ENCODE measurements at regions not wholly inside any gene's neighbourhood (a gene's known extent, or its start where the extent isn't known, plus 50 kb on each side); places are given as distances from the start of the nearest gene placed in this dataset.
A peak's percentile ranks its signal among the peaks of the same experiment; 100 is the strongest.

DNA sequence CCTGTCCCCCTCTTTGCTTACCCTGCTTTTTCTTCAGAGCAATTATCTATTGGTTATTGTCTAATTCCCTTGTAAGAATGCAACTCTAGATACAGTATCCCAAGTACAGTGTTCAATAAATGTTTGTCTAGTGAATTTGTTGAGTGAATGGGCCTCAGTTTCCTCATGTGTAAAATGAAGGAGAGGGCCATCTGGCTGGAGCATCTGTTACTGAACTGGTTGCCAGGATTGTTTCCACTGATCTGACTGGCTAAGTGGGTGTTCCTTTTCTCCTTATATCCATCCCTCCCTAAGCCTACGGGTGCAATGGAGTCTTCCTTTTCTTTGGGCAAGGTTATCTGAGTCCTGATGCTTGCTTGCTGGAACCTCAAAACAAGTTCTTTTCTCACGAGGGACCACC lies 185.2 kb upstream of the RPS6KA3 start:
- Histone ChIP-seq H3K4me1 (no peaks in the 10 kb centered on the region), H3K36me3 (no peaks in the 10 kb centered on the region), H3K9me3 (no peaks in the 10 kb centered on the region), H3K27me3 (no peaks in the 10 kb centered on the region), H3K4me3 (ENCODE audit: low read depth, low read length) (no peak overlapping the region)
- no peak for DNase-seq
- TF ChIP-seq, protein P1, sequence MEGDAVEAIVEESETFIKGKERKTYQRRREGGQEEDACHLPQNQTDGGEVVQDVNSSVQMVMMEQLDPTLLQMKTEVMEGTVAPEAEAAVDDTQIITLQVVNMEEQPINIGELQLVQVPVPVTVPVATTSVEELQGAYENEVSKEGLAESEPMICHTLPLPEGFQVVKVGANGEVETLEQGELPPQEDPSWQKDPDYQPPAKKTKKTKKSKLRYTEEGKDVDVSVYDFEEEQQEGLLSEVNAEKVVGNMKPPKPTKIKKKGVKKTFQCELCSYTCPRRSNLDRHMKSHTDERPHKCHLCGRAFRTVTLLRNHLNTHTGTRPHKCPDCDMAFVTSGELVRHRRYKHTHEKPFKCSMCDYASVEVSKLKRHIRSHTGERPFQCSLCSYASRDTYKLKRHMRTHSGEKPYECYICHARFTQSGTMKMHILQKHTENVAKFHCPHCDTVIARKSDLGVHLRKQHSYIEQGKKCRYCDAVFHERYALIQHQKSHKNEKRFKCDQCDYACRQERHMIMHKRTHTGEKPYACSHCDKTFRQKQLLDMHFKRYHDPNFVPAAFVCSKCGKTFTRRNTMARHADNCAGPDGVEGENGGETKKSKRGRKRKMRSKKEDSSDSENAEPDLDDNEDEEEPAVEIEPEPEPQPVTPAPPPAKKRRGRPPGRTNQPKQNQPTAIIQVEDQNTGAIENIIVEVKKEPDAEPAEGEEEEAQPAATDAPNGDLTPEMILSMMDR (IDR thresholded peaks at IDR 0.05; ENCODE audit: low read depth, low read length) = no peak

DNA sequence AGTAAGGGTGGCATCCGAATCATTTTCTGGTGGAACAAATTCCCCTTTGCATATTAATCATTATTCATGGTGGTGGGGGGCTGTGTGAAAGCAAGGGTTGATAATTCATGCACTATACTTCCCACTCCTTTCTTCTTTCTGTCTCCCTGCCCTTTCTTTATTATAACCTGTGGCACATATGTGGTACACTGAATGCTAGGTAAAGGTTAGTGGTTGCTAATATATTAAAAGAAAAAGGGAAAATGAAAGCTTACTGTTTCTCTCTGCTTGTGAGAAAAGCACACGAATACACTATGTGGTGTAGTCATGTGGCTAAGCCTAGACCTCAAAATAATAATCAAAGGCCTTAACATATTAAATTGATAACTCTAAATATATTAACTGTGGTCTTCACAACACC lies 178.4 kb upstream of the RPS6KA3 start:
- TF ChIP-seq, protein P1 (IDR thresholded peaks at IDR 0.05; ENCODE audit: low read depth, low read length) = no peak
- Histone ChIP-seq H3K36me3 (no peaks in the 10 kb centered on the region), H3K9me3 (no peaks in the 10 kb centered on the region), H3K4me1 (no peaks in the 10 kb centered on the region), H3K27me3 (no peaks in the 10 kb centered on the region), H3K4me3 (ENCODE audit: low read depth, low read length) (no peak overlapping the region)
- no peak for DNase-seq

DNA sequence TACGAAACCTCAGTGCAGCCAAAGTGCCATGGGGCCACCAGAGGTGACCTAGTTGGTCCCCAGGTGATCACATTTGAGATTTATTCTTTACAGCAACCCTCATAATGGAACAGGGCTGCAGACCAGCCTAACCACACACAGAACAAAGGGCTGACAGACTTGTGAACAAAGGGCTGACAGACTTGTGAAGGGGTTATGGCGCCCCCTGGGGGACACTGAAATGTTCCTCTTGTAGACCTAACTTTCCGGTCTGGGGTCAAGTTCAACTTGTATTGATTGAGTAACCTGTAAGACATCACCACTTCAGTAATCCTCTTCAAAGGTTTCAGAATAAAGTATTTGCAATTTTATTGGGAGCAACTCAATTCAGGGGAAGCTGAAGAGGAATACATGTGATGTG lies 175.9 kb upstream of the RPS6KA3 start:
- H3K27me3 ChIP-seq = no peaks in the 10 kb centered on the region
- peak; percentile 82 for DNase-seq
- H3K36me3 ChIP-seq = no peaks in the 10 kb centered on the region
- H3K9me3 ChIP-seq = no peaks in the 10 kb centered on the region
- no peaks in the 10 kb centered on the region for H3K4me1 ChIP-seq
- TF ChIP-seq, protein P1 (IDR thresholded peaks at IDR 0.05; ENCODE audit: low read depth, low read length) = peak; percentile 73
- no peak overlapping the region for H3K4me3 ChIP-seq (ENCODE audit: low read depth, low read length)

DNA sequence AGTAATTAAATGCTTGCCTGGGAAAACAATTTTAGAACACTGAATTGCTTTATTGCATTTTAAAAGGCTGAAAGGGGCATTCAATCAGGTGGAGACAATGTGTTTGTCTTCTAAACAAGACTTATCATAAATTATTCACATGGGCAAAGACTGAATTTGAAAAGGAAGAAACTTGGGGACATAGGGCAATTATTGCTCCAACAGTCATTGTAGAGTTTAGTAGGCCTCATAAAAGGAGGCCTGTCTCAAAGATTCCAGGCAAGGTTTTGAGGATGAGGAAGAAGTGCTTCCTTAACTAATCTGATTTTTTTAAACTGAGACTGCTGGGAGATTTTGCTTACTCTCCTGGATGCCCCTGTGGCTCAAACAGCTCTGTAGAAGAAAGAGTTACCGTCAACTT lies 174.4 kb upstream of the RPS6KA3 start:
- Histone ChIP-seq H3K4me1 (no peaks in the 10 kb centered on the region), H3K4me3 (ENCODE audit: low read depth, low read length) (no peak overlapping the region), H3K9me3 (no peaks in the 10 kb centered on the region), H3K36me3 (no peaks in the 10 kb centered on the region), H3K27me3 (no peaks in the 10 kb centered on the region)
- TF ChIP-seq, protein P1 (IDR thresholded peaks at IDR 0.05; ENCODE audit: low read depth, low read length) = no peak
- DNase-seq = no peak

DNA sequence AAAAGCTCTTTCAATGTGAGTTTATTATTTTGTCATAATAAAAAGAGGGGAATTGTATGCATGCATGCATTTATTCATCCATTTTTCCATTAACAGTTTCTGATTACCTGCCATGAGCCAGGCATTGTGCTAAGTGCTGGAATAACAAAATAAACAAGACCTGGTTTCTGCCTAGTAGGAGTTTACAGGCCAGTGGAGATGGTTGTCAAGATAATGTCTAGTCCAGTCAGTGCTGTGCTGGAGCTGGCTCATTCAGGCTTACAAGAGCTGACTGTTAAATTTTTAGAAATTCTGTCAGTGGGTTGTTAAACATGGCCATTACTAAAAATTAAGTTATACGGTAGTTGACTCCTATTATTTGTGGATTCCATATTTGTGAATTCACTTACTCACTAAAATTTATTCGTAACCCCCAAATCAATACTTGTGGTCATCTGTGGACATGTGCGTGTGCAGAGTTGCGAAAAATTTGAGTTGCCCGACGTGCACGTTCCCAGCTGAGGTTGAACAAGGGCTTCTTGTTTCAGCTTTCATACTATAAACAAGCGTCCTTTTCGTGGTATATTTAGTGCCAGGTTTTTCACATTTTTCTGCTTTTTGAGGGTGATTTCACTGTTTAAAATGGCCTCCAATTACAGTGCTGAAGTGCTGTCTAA lies 172.3 kb upstream of the RPS6KA3 start:
- H3K4me3 ChIP-seq (ENCODE audit: low read depth, low read length) = no peak overlapping the region
- H3K27me3 ChIP-seq = no peaks in the 10 kb centered on the region
- H3K4me1 ChIP-seq = no peaks in the 10 kb centered on the region
- peak; percentile 11 for DNase-seq
- H3K9me3 ChIP-seq = no peaks in the 10 kb centered on the region
- no peaks in the 10 kb centered on the region for H3K36me3 ChIP-seq
- TF ChIP-seq, protein P1 (IDR thresholded peaks at IDR 0.05; ENCODE audit: low read depth, low read length) = no peak

DNA sequence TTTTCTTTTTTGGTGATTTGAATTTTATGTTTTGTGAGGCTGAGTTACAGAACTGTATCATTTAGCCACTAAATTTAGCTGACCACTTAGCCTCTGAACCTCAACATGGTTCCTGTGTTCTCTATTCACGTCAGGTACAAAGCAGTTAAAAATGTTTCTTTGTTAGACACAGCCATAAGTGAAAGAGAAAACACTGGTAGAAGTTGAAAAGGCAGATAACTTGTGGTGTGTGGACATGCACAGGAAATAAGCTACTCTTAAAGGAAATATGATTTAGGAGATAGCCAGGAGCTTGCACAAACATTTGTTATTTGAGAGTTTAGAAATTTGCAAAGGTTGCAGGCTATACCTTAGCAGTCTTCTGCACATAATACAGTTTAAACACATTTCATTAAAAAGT lies 171.0 kb upstream of the RPS6KA3 start:
- TF ChIP-seq, protein P1 (IDR thresholded peaks at IDR 0.05; ENCODE audit: low read depth, low read length) = no peak
- no peaks in the 10 kb centered on the region for H3K4me1 ChIP-seq
- no peaks in the 10 kb centered on the region for H3K27me3 ChIP-seq
- no peaks in the 10 kb centered on the region for H3K9me3 ChIP-seq
- H3K4me3 ChIP-seq (ENCODE audit: low read depth, low read length) = no peak overlapping the region
- DNase-seq = no peak
- H3K36me3 ChIP-seq = no peaks in the 10 kb centered on the region
